ENCODE measurements at regions not wholly inside any gene's neighbourhood (a gene's known extent, or its start where the extent isn't known, plus 50 kb on each side); places are given as distances from the start of the nearest gene placed in this dataset.

- Histone ChIP-seq H3K14ac (ENCODE audit: low read length in 2 of 2) (no peak overlapping the region), H4K91ac (ENCODE audit: low read length) (no peak overlapping the region), H2BK5ac (ENCODE audit: low read depth, low read length, poor library complexity, severe bottlenecking) (no peak overlapping the region), H3K9me3 (ENCODE audit: control insufficient read depth, low read length) (no peaks in the 10 kb centered on the region), H2BK120ac (ENCODE audit: low read depth, low read length) (no peak overlapping the region), H2BK12ac (ENCODE audit: low read length in 2 of 2) (no peak overlapping the region), H2AFZ (ENCODE audit: low read depth, low read length) (no peak overlapping the region), H3K27me3 (ENCODE audit: control insufficient read depth in 1 of 2, insufficient read depth in 1 of 2, low read length in 2 of 2) (no peaks in the 10 kb centered on the region), H3K4ac (ENCODE audit: low read depth in 1 of 2, low read length in 2 of 2) (no peak overlapping the region), H2AK5ac (ENCODE audit: low read length, severe bottlenecking) (no peak overlapping the region), H3K36me3 (ENCODE audit: control insufficient read depth in 1 of 2, insufficient read depth in 2 of 2, low read depth in 1 of 2, low read length in 2 of 2) (no peaks in the 10 kb centered on the region), H3K4me1 (ENCODE audit: control insufficient read depth, insufficient read depth, low read depth, low read length) (no peaks in the 10 kb centered on the region), H3K18ac (ENCODE audit: low read depth in 1 of 2, low read length in 2 of 2) (no peak overlapping the region), H3K23ac (ENCODE audit: low read length in 2 of 2) (no peak overlapping the region), H3K4me3 (ENCODE audit: insufficient read depth in 1 of 2, low read depth in 1 of 2, low read length in 2 of 2) (no peak overlapping the region), H3K4me2 (ENCODE audit: low read length, poor library complexity, severe bottlenecking) (no peak overlapping the region), H2BK15ac (ENCODE audit: low read depth, poor library complexity, severe bottlenecking) (no peak overlapping the region), H3K27ac (ENCODE audit: low read length, poor library complexity, severe bottlenecking) (no peak overlapping the region), H3K9ac (ENCODE audit: low read length) (no peak overlapping the region), H3K79me1 (replicated peaks; ENCODE audit: low read length, poor library complexity, severe bottlenecking) (no peaks in the 10 kb centered on the region), H4K8ac (ENCODE audit: low read length) (no peak overlapping the region)
- no peak for DNase-seq
- WGBS: no CpG with 5 or more reads among the region's 1 CpG
Observed at GRCh38 chr1:79744746-79745145, 738.2 kb upstream of the ADGRL4 start.

- Histone ChIP-seq H3K14ac (ENCODE audit: low read length in 2 of 2) (no peak overlapping the region), H2BK5ac (ENCODE audit: low read depth, low read length, poor library complexity, severe bottlenecking) (no peak overlapping the region), H3K27ac (ENCODE audit: low read length, poor library complexity, severe bottlenecking) (no peak overlapping the region), H3K9me3 (ENCODE audit: control insufficient read depth, low read length) (peaks cover 2% of the 10 kb centered on the region), H4K8ac (ENCODE audit: low read length) (no peak overlapping the region), H2AK5ac (ENCODE audit: low read length, severe bottlenecking) (no peak overlapping the region), H3K4me1 (ENCODE audit: control insufficient read depth, insufficient read depth, low read depth, low read length) (no peaks in the 10 kb centered on the region), H3K4me2 (ENCODE audit: low read length, poor library complexity, severe bottlenecking) (no peak overlapping the region), H4K91ac (ENCODE audit: low read length) (no peak overlapping the region), H2BK15ac (ENCODE audit: low read depth, poor library complexity, severe bottlenecking) (no peak overlapping the region), H3K4me3 (ENCODE audit: insufficient read depth in 1 of 2, low read depth in 1 of 2, low read length in 2 of 2) (no peak overlapping the region), H3K27me3 (ENCODE audit: control insufficient read depth in 1 of 2, insufficient read depth in 1 of 2, low read length in 2 of 2) (no peaks in the 10 kb centered on the region), H3K18ac (ENCODE audit: low read depth in 1 of 2, low read length in 2 of 2) (no peak overlapping the region), H2BK120ac (ENCODE audit: low read depth, low read length) (no peak overlapping the region), H3K36me3 (ENCODE audit: control insufficient read depth in 1 of 2, insufficient read depth in 2 of 2, low read depth in 1 of 2, low read length in 2 of 2) (no peaks in the 10 kb centered on the region), H2AFZ (ENCODE audit: low read depth, low read length) (no peak overlapping the region), H3K23ac (ENCODE audit: low read length in 2 of 2) (no peak overlapping the region), H3K79me1 (replicated peaks; ENCODE audit: low read length, poor library complexity, severe bottlenecking) (no peaks in the 10 kb centered on the region), H3K4ac (ENCODE audit: low read depth in 1 of 2, low read length in 2 of 2) (no peak overlapping the region), H3K9ac (ENCODE audit: low read length) (no peak overlapping the region), H2BK12ac (ENCODE audit: low read length in 2 of 2) (no peak overlapping the region)
- WGBS: 100% methylated on average over 2 of the region's 3 CpGs
- no peak for DNase-seq
Observed at GRCh38 chr1:79741720-79742421, 735.3 kb upstream of the ADGRL4 start.

- Histone ChIP-seq H3K9me3 (ENCODE audit: control insufficient read depth, low read length) (peaks cover 2% of the 10 kb centered on the region), H3K14ac (ENCODE audit: low read length in 2 of 2) (no peak overlapping the region), H2BK5ac (ENCODE audit: low read depth, low read length, poor library complexity, severe bottlenecking) (no peak overlapping the region), H3K27me3 (ENCODE audit: control insufficient read depth in 1 of 2, insufficient read depth in 1 of 2, low read length in 2 of 2) (no peaks in the 10 kb centered on the region), H3K36me3 (ENCODE audit: control insufficient read depth in 1 of 2, insufficient read depth in 2 of 2, low read depth in 1 of 2, low read length in 2 of 2) (no peaks in the 10 kb centered on the region), H3K4me3 (ENCODE audit: insufficient read depth in 1 of 2, low read depth in 1 of 2, low read length in 2 of 2) (no peak overlapping the region), H3K18ac (ENCODE audit: low read depth in 1 of 2, low read length in 2 of 2) (no peak overlapping the region), H4K8ac (ENCODE audit: low read length) (no peak overlapping the region), H2BK12ac (ENCODE audit: low read length in 2 of 2) (no peak overlapping the region), H3K4me2 (ENCODE audit: low read length, poor library complexity, severe bottlenecking) (no peak overlapping the region), H3K79me1 (replicated peaks; ENCODE audit: low read length, poor library complexity, severe bottlenecking) (no peaks in the 10 kb centered on the region), H2BK15ac (ENCODE audit: low read depth, poor library complexity, severe bottlenecking) (no peak overlapping the region), H2BK120ac (ENCODE audit: low read depth, low read length) (no peak overlapping the region), H3K27ac (ENCODE audit: low read length, poor library complexity, severe bottlenecking) (no peak overlapping the region), H2AK5ac (ENCODE audit: low read length, severe bottlenecking) (no peak overlapping the region), H3K4ac (ENCODE audit: low read depth in 1 of 2, low read length in 2 of 2) (no peak overlapping the region), H3K9ac (ENCODE audit: low read length) (no peak overlapping the region), H2AFZ (ENCODE audit: low read depth, low read length) (no peak overlapping the region), H3K4me1 (ENCODE audit: control insufficient read depth, insufficient read depth, low read depth, low read length) (no peaks in the 10 kb centered on the region), H4K91ac (ENCODE audit: low read length) (no peak overlapping the region), H3K23ac (ENCODE audit: low read length in 2 of 2) (no peak overlapping the region)
- WGBS: no CpG with 5 or more reads among the region's 1 CpG
- no peak for DNase-seq
Observed at GRCh38 chr1:79738101-79738500, 731.6 kb upstream of the ADGRL4 start.

- WGBS: no CpG with 5 or more reads among the region's 1 CpG
- H4K91ac ChIP-seq (ENCODE audit: low read length): no peak overlapping the region
- no peaks in the 10 kb centered on the region for H3K79me1 ChIP-seq (replicated peaks; ENCODE audit: low read length, poor library complexity, severe bottlenecking)
- H3K36me3 ChIP-seq (ENCODE audit: control insufficient read depth in 1 of 2, insufficient read depth in 2 of 2, low read depth in 1 of 2, low read length in 2 of 2): no peaks in the 10 kb centered on the region
- H3K27me3 ChIP-seq (ENCODE audit: control insufficient read depth in 1 of 2, insufficient read depth in 1 of 2, low read length in 2 of 2): no peaks in the 10 kb centered on the region
- H2BK120ac ChIP-seq (ENCODE audit: low read depth, low read length): no peak overlapping the region
- H3K9ac ChIP-seq (ENCODE audit: low read length): no peak overlapping the region
- no peak overlapping the region for H2BK15ac ChIP-seq (ENCODE audit: low read depth, poor library complexity, severe bottlenecking)
- no peak overlapping the region for H3K27ac ChIP-seq (ENCODE audit: low read length, poor library complexity, severe bottlenecking)
- H3K4ac ChIP-seq (ENCODE audit: low read depth in 1 of 2, low read length in 2 of 2): no peak overlapping the region
- no peak overlapping the region for H2AFZ ChIP-seq (ENCODE audit: low read depth, low read length)
- no peak overlapping the region for H2BK5ac ChIP-seq (ENCODE audit: low read depth, low read length, poor library complexity, severe bottlenecking)
- no peak overlapping the region for H3K23ac ChIP-seq (ENCODE audit: low read length in 2 of 2)
- H3K4me3 ChIP-seq (ENCODE audit: insufficient read depth in 1 of 2, low read depth in 1 of 2, low read length in 2 of 2): no peak overlapping the region
- H3K18ac ChIP-seq (ENCODE audit: low read depth in 1 of 2, low read length in 2 of 2): no peak overlapping the region
- no peaks in the 10 kb centered on the region for H3K4me1 ChIP-seq (ENCODE audit: control insufficient read depth, insufficient read depth, low read depth, low read length)
- H3K9me3 ChIP-seq (ENCODE audit: control insufficient read depth, low read length): peaks cover 2% of the 10 kb centered on the region
- no peak overlapping the region for H2BK12ac ChIP-seq (ENCODE audit: low read length in 2 of 2)
- H3K14ac ChIP-seq (ENCODE audit: low read length in 2 of 2): no peak overlapping the region
- DNase-seq: no peak
- H4K8ac ChIP-seq (ENCODE audit: low read length): no peak overlapping the region
- no peak overlapping the region for H3K4me2 ChIP-seq (ENCODE audit: low read length, poor library complexity, severe bottlenecking)
- no peak overlapping the region for H2AK5ac ChIP-seq (ENCODE audit: low read length, severe bottlenecking)
Observed at GRCh38 chr1:79737193-79737592, 730.7 kb upstream of the ADGRL4 start.

Data from mesenchymal stem cell (in vitro differentiated cells and primary cell).